B cell (primary cell): ENCODE measurements at regions not wholly inside any gene's neighbourhood (a gene's known extent, or its start where the extent isn't known, plus 50 kb on each side); places are given as distances from the start of the nearest gene placed in this dataset.

ENCODE experiments used
- ATAC-seq: fragments of 200-7000 bp; cut with Tn5 transposase; one replicate; pipeline ENCODE4 v1.10.0; 2021; ENCODE audit warnings: low read depth, mild to moderate bottlenecking, moderate number of reproducible peaks, moderate library complexity
- CTCF ChIA-PET: fragments of 350-600 bp; sonication (Branson Sonifier 250); formaldehyde crosslinking; loops from one replicate; lab custom pipeline; 2021; ENCODE audit warnings: antibody characterized with exemption, inconsistent platforms; lab: Charles Lee
- POLR2A ChIA-PET: fragments of 350-600 bp; sonication (Branson Sonifier 250); formaldehyde crosslinking; loops from one replicate; lab custom pipeline; 2021; ENCODE audit warnings: antibody characterized with exemption; lab: Charles Lee
- DNase-seq: peaks from one replicate; pipeline ENCODE4 v3.0.0; 2013
- H2AFZ ChIP-seq: 2 replicates; pipeline ENCODE4 v1.6.1; 2012; ENCODE audit warnings: mild to moderate bottlenecking, low read depth, low read length; ENCODE audit not compliant: insufficient read depth, poor library complexity, severe bottlenecking
- H3K27ac ChIP-seq, 2 donors: 1 replicate in 1 of 2; 2 replicates in 1 of 2; pipeline ENCODE4 v1.5.1; 2012 to 2013; ENCODE audit warnings: low read length in 2 of 2, mild to moderate bottlenecking in 2 of 2, moderate library complexity in 1 of 2
- H3K27me3 ChIP-seq, 4 experiments: fragments of 200-600 bp in 1 of 4; sonication (generic) in 1 of 4; replicated peaks in 1 of 4; 1 replicate in 2 of 4; 2 replicates in 2 of 4; pipeline versions ENCODE4 v1.6.1 to v1.7.0; 2013 to 2016; ENCODE audit warnings: low read length in 3 of 4, mild to moderate bottlenecking in 2 of 4, mixed read lengths in 1 of 4, moderate library complexity in 1 of 4; ENCODE audit not compliant: insufficient read depth in 4 of 4, control insufficient read depth in 3 of 4; ENCODE audit errors: control extremely low read depth in 1 of 4
- H3K36me3 ChIP-seq, 2 experiments: replicated peaks in 1 of 2; 1 replicate in 1 of 2; 2 replicates in 1 of 2; pipeline versions ENCODE4 v1.6.1 to v1.7.1; 2013; ENCODE audit warnings: low read length in 1 of 2; ENCODE audit not compliant: insufficient read depth in 2 of 2, control insufficient read depth in 1 of 2; ENCODE audit errors: control extremely low read depth in 1 of 2, extremely low read depth in 1 of 2
- H3K4me1 ChIP-seq, 2 donors: fragments of 200-600 bp in 1 of 2; sonication (generic) in 1 of 2; 1 replicate in 1 of 2; 2 replicates in 1 of 2; pipeline versions ENCODE4 v1.5.1 to v1.6.1; 2013 to 2017; ENCODE audit warnings: low read length in 2 of 2; ENCODE audit not compliant: control insufficient read depth in 2 of 2, insufficient read depth in 2 of 2
- H3K4me2 ChIP-seq: replicated peaks from 2 replicates; pipeline ENCODE3; 2012; ENCODE audit warnings: mild to moderate bottlenecking, low read depth, low read length; ENCODE audit not compliant: poor library complexity, severe bottlenecking
- H3K4me3 ChIP-seq, 5 experiments: fragments of 200-600 bp in 1 of 5; sonication (generic) in 1 of 5; 1 replicate in 3 of 5; 2 replicates in 2 of 5; pipeline versions ENCODE4 v1.5.1 to v1.7.0; 2011 to 2016; ENCODE audit warnings: low read length in 4 of 5, mild to moderate bottlenecking in 4 of 5, low read depth in 2 of 5, control low read depth in 1 of 5, moderate library complexity in 1 of 5; ENCODE audit not compliant: insufficient read depth in 1 of 5; ENCODE audit errors: control extremely low read depth in 1 of 5, extremely low read depth in 1 of 5
- H3K79me2 ChIP-seq: fragments of 200-600 bp; sonication (generic); one replicate; pipeline ENCODE4 v1.6.0; 2016; ENCODE audit warnings: low read length; ENCODE audit not compliant: control insufficient read depth, insufficient read depth
- H3K9ac ChIP-seq: fragments of 200-600 bp; sonication (generic); 2 replicates; pipeline ENCODE4 v1.6.1; 2017; ENCODE audit warnings: mild to moderate bottlenecking, low read length, moderate library complexity
- H3K9me3 ChIP-seq, 3 donors: one replicate each; pipeline versions ENCODE4 v1.6.1 to v1.7.1; 2013; ENCODE audit warnings: low read length in 2 of 3; ENCODE audit not compliant: control insufficient read depth in 2 of 3, insufficient read depth in 1 of 3; ENCODE audit errors: control extremely low read depth in 1 of 3
- H4K20me1 ChIP-seq: 2 replicates; pipeline ENCODE4 v1.6.0; 2012; ENCODE audit warnings: mild to moderate bottlenecking, low read length; ENCODE audit not compliant: insufficient read depth, control insufficient read depth, poor library complexity, severe bottlenecking
- H3K27ac Mint-ChIP-seq: one replicate; pipeline ENCODE4 v1.8.0; 2021; ENCODE audit warnings: mixed read lengths
- H3K27me3 Mint-ChIP-seq: one replicate; pipeline ENCODE4 v1.8.0; 2021; ENCODE audit warnings: mixed read lengths
- H3K4me1 Mint-ChIP-seq: one replicate; pipeline ENCODE4 v1.8.0; 2021; ENCODE audit warnings: mixed read lengths
- H3K4me3 Mint-ChIP-seq: one replicate; pipeline ENCODE4 v1.8.0; 2021; ENCODE audit warnings: mixed read lengths
- H3K9me3 Mint-ChIP-seq: one replicate; pipeline ENCODE4 v1.8.0; 2022; ENCODE audit warnings: mixed read lengths; ENCODE audit not compliant: insufficient read depth
- CTCF ChIP-seq: fragments of 200-600 bp; IDR thresholded peaks from one replicate; pipeline ENCODE4 v1.8.0; 2022; ENCODE audit warnings: antibody characterized with exemption, mild to moderate bottlenecking
- EZH2 ChIP-seq: IDR thresholded peaks from 2 replicates; pipeline ENCODE4 v1.6.1; 2012; ENCODE audit warnings: borderline replicate concordance, low read depth, mild to moderate bottlenecking, moderate library complexity, low read length; ENCODE audit not compliant: insufficient read depth, poor library complexity, severe bottlenecking
- WGBS: methylation state at CpG from one replicate; pipeline ENCODE4 v1.1.5; 2013; ENCODE audit warnings: missing lambda C conversion rate; ENCODE audit not compliant: insufficient coverage; 5-methylcytosine and 5-hydroxymethylcytosine counted together
- intact Hi-C: fragments of 100-400 bp; cut with micrococcal nuclease; formaldehyde crosslinking; loops from one replicate; pipeline ENCODE4 v1.10.0; 2022

- CTCF ChIA-PET: no interaction called here
- no peak for ATAC-seq
- H3K36me3 ChIP-seq: no peaks in the 10 kb centered on the region
- no peaks in the 10 kb centered on the region for H3K9me3 ChIP-seq
- H3K4me2 ChIP-seq: no peak overlapping the region
- no peaks in the 10 kb centered on the region for H3K79me2 ChIP-seq
- no peak overlapping the region for H3K4me3 Mint-ChIP-seq
- 86% methylated on average over 1 of the region's 8 CpGs for WGBS
- no peak overlapping the region for H3K27ac ChIP-seq
- H2AFZ ChIP-seq: no peak overlapping the region
- POLR2A ChIA-PET: no interaction called here
- no peak overlapping the region for H3K27ac Mint-ChIP-seq
- intact Hi-C loops: no loop called here
- H3K27me3 ChIP-seq: no peaks in the 10 kb centered on the region
- H3K4me3 ChIP-seq: no peak overlapping the region
- H4K20me1 ChIP-seq: no peaks in the 10 kb centered on the region
- H3K9me3 Mint-ChIP-seq: no peaks in the 10 kb centered on the region
- no peaks in the 10 kb centered on the region for H3K4me1 ChIP-seq
- no peaks in the 10 kb centered on the region for H3K4me1 Mint-ChIP-seq
- no peak for DNase-seq
- no peak for TF ChIP-seq CTCF
- no peak for TF ChIP-seq EZH2
- no peak overlapping the region for H3K9ac ChIP-seq
- H3K27me3 Mint-ChIP-seq: peaks cover 14% of the 10 kb centered on the region
Observed at GRCh38 chr12:67039995-67040860, 228.9 kb upstream of the CAND1 start.

- H4K20me1 ChIP-seq: no peaks in the 10 kb centered on the region
- H3K4me1 ChIP-seq: no peaks in the 10 kb centered on the region
- Mint-ChIP-seq H3K4me1 (no peaks in the 10 kb centered on the region), H3K27ac (no peak overlapping the region), H3K9me3 (no peaks in the 10 kb centered on the region), H3K4me3 (no peak overlapping the region), H3K27me3 (peaks cover 16% of the 10 kb centered on the region)
- H3K9ac ChIP-seq: no peak overlapping the region
- no peak overlapping the region for H3K27ac ChIP-seq
- H2AFZ ChIP-seq: no peak overlapping the region
- no peak overlapping the region for H3K4me3 ChIP-seq
- DNase-seq: no peak
- intact Hi-C loops: no loop called here
- H3K9me3 ChIP-seq: no peaks in the 10 kb centered on the region
- TF ChIP-seq CTCF (no peak), EZH2 (no peak)
- H3K4me2 ChIP-seq: no peak overlapping the region
- CTCF ChIA-PET: no interaction called here
- H3K36me3 ChIP-seq: no peaks in the 10 kb centered on the region
- H3K79me2 ChIP-seq: no peaks in the 10 kb centered on the region
- no peaks in the 10 kb centered on the region for H3K27me3 ChIP-seq
- no peak for ATAC-seq
- POLR2A ChIA-PET: no interaction called here
Observed at GRCh38 chr12:67040861-67041137, 228.4 kb upstream of the CAND1 start.
